ENCODE measurements at regions not wholly inside any gene's neighbourhood (a gene's known extent, or its start where the extent isn't known, plus 50 kb on each side); places are given as distances from the start of the nearest gene placed in this dataset.
"Not testable (repeated sequence)": the region's sequence is repeated elsewhere in the genome, so short reads cannot be mapped to it uniquely, and the experiment has no call there.

GRCh38 chr11:14591046-14591445, 52.6 kb upstream of the PDE3B start:
- H3K4me3 Mint-ChIP-seq, CTCF ChIA-PET, H3K27me3 Mint-ChIP-seq, ATAC-seq, DNase-seq, H3K27ac Mint-ChIP-seq: not testable (repeated sequence)
- peaks cover 11% of the 10 kb centered on the region for H3K9me3 Mint-ChIP-seq (ENCODE audit: low read depth)
- peaks cover 69% of the 10 kb centered on the region for H3K36me3 Mint-ChIP-seq
- H3K4me1 Mint-ChIP-seq: peaks cover 28% of the 10 kb centered on the region

GRCh38 chr11:14593671-14594070, 49.9 kb upstream of the PDE3B start:
- CTCF ChIA-PET: interaction anchor here (0.5 to 2.0 kb wide), 3 partner anchors 11 to 314 kb away, joined by 3 to 5 read pairs (median 3); no protein-coding TSS in a partner anchor
- no peak overlapping the region for H3K4me3 Mint-ChIP-seq
- H3K27ac Mint-ChIP-seq: no peak overlapping the region
- H3K36me3 Mint-ChIP-seq: peaks cover 78% of the 10 kb centered on the region
- peaks cover 22% of the 10 kb centered on the region for H3K9me3 Mint-ChIP-seq (ENCODE audit: low read depth)
- no peaks in the 10 kb centered on the region for H3K27me3 Mint-ChIP-seq
- no peak for DNase-seq
- no peak for ATAC-seq
- peaks cover 37% of the 10 kb centered on the region for H3K4me1 Mint-ChIP-seq
